ENCODE measurements at regions not wholly inside any gene's neighbourhood (a gene's known extent, or its start where the extent isn't known, plus 50 kb on each side); places are given as distances from the start of the nearest gene placed in this dataset.

GRCh38 chr6:163991321-163991720 lies 576.8 kb downstream of the QKI start:
- Histone ChIP-seq H3K4me3 (ENCODE audit: low read depth, low read length) (no peak overlapping the region), H3K27me3 (replicated peaks) (no peaks in the 10 kb centered on the region), H3K27ac (no peak overlapping the region), H3K36me3 (replicated peaks) (no peaks in the 10 kb centered on the region)
- TF ChIP-seq, protein P1, sequence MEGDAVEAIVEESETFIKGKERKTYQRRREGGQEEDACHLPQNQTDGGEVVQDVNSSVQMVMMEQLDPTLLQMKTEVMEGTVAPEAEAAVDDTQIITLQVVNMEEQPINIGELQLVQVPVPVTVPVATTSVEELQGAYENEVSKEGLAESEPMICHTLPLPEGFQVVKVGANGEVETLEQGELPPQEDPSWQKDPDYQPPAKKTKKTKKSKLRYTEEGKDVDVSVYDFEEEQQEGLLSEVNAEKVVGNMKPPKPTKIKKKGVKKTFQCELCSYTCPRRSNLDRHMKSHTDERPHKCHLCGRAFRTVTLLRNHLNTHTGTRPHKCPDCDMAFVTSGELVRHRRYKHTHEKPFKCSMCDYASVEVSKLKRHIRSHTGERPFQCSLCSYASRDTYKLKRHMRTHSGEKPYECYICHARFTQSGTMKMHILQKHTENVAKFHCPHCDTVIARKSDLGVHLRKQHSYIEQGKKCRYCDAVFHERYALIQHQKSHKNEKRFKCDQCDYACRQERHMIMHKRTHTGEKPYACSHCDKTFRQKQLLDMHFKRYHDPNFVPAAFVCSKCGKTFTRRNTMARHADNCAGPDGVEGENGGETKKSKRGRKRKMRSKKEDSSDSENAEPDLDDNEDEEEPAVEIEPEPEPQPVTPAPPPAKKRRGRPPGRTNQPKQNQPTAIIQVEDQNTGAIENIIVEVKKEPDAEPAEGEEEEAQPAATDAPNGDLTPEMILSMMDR (IDR thresholded peaks at IDR 0.05; ENCODE audit: low read depth, low read length, missing control alignments) = no peak
- in situ Hi-C loops (cut with HindIII; ENCODE audit: low pct_ligation_motif_present, low sequenced_read_pairs) = no loop called here
- no peak for DNase-seq

GRCh38 chr6:163986313-163986712 lies 571.8 kb downstream of the QKI start:
- H3K27me3 ChIP-seq (replicated peaks) = no peaks in the 10 kb centered on the region
- no peak overlapping the region for H3K4me3 ChIP-seq (ENCODE audit: low read depth, low read length)
- TF ChIP-seq, protein P1 (IDR thresholded peaks at IDR 0.05; ENCODE audit: low read depth, low read length, missing control alignments) = no peak
- DNase-seq = peak; percentile 38
- no peak overlapping the region for H3K27ac ChIP-seq
- in situ Hi-C loops (cut with HindIII; ENCODE audit: low pct_ligation_motif_present, low sequenced_read_pairs) = no loop called here
- H3K36me3 ChIP-seq (replicated peaks) = no peaks in the 10 kb centered on the region

GRCh38 chr6:163985710-163986109 lies 571.2 kb downstream of the QKI start:
- H3K27ac ChIP-seq = no peak overlapping the region
- DNase-seq = no peak
- H3K4me3 ChIP-seq (ENCODE audit: low read depth, low read length) = no peak overlapping the region
- TF ChIP-seq, protein P1 (IDR thresholded peaks at IDR 0.05; ENCODE audit: low read depth, low read length, missing control alignments) = no peak
- H3K36me3 ChIP-seq (replicated peaks) = no peaks in the 10 kb centered on the region
- in situ Hi-C loops (cut with HindIII; ENCODE audit: low pct_ligation_motif_present, low sequenced_read_pairs) = no loop called here
- H3K27me3 ChIP-seq (replicated peaks) = no peaks in the 10 kb centered on the region

GRCh38 chr6:163985040-163985439 lies 570.5 kb downstream of the QKI start:
- in situ Hi-C loops (cut with HindIII; ENCODE audit: low pct_ligation_motif_present, low sequenced_read_pairs) = no loop called here
- H3K27ac ChIP-seq = no peak overlapping the region
- no peak for DNase-seq

DNA sequence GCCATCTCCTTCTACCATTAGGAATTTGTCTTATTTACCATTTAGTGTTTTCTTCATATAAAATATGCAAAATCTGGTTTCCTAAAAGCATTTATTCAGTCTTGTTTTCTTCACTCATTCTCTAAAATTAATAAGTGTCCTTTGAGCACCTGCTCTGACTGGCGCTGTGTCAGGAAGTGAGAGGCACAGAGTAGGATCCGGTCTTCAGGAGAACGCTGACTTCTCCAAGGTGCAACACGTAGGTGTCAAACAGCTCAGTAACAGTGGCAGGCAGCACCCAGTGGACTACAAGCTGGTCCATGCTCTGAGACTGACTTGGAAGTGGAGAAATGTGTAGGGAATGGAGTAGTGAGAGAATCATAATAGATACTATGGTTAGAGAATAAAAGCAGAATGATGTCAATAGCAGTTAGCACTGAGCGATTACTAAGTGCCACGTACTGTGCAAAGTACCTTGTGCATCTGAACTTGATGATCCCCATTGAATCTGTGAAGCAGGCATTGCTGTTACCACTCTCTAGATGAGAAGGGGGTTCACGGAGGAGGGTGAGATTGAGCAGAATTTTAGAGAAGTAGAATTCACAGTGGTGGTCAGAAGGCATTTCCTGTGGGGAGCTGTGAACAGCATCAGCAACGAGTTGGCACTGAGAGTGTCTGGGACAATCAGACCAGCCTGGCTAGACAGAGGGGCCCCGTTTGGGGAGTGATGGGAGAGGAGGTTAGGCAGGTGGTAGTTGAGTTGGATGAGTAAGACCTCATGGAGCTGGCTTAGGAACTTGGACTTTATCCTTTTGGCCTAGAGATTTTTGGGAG lies 569.8 kb downstream of the QKI start:
- Histone ChIP-seq H3K27ac (no peak overlapping the region), H3K36me3 (replicated peaks) (no peaks in the 10 kb centered on the region), H3K27me3 (replicated peaks) (no peaks in the 10 kb centered on the region), H3K4me3 (ENCODE audit: low read depth, low read length) (no peak overlapping the region)
- peak; percentile 11 for DNase-seq
- in situ Hi-C loops (cut with HindIII; ENCODE audit: low pct_ligation_motif_present, low sequenced_read_pairs) = no loop called here
- TF ChIP-seq, protein P1 (IDR thresholded peaks at IDR 0.05; ENCODE audit: low read depth, low read length, missing control alignments) = no peak

More at GRCh38 chr6:163985040-163985439, 570.5 kb downstream of the QKI start:
- no peaks in the 10 kb centered on the region for H3K36me3 ChIP-seq (replicated peaks)
- TF ChIP-seq, protein P1 (IDR thresholded peaks at IDR 0.05; ENCODE audit: low read depth, low read length, missing control alignments) = no peak
- no peak overlapping the region for H3K4me3 ChIP-seq (ENCODE audit: low read depth, low read length)
- H3K27me3 ChIP-seq (replicated peaks) = no peaks in the 10 kb centered on the region

GRCh38 chr6:163983679-163984078 lies 569.2 kb downstream of the QKI start:
- in situ Hi-C loops (cut with HindIII; ENCODE audit: low pct_ligation_motif_present, low sequenced_read_pairs) = no loop called here
- DNase-seq = no peak
- Histone ChIP-seq H3K27me3 (replicated peaks) (no peaks in the 10 kb centered on the region), H3K36me3 (replicated peaks) (no peaks in the 10 kb centered on the region), H3K4me3 (ENCODE audit: low read depth, low read length) (no peak overlapping the region), H3K27ac (no peak overlapping the region)
- TF ChIP-seq, protein P1 (IDR thresholded peaks at IDR 0.05; ENCODE audit: low read depth, low read length, missing control alignments) = no peak

All from brain microvascular endothelial cell (primary cell).